SK-N-MC (cell line): ENCODE measurements at regions not wholly inside any gene's neighbourhood (a gene's known extent, or its start where the extent isn't known, plus 50 kb on each side); places are given as distances from the start of the nearest gene placed in this dataset.
A peak's percentile ranks its signal among the peaks of the same experiment; 100 is the strongest.

ENCODE experiments used
- DNase-seq: peaks from one replicate; pipeline ENCODE4 v3.0.0-alpha.2; 2011; ENCODE audit warnings: low read depth, low spot score
- H3K27ac ChIP-seq: fragments of 200-600 bp; sonication (generic); 2 replicates; pipeline ENCODE4 v1.5.1; 2016; ENCODE audit warnings: mixed run types
- H3K36me3 ChIP-seq: fragments of 200-600 bp; sonication (generic); 2 replicates; pipeline ENCODE4 v1.6.1; 2017; ENCODE audit warnings: antibody characterized with exemption, low read length, mixed read lengths; ENCODE audit not compliant: insufficient read depth
- H3K4me3 ChIP-seq: fragments of 200-600 bp; sonication (generic); 2 replicates; pipeline ENCODE4 v1.5.1; 2016
- H3K9ac ChIP-seq: fragments of 200-600 bp; sonication (generic); 2 replicates; pipeline ENCODE4 v1.8.0; 2017; ENCODE audit warnings: mixed run types, mixed read lengths; ENCODE audit not compliant: insufficient read length
- H3K9me3 ChIP-seq: fragments of 200-600 bp; sonication (generic); 2 replicates; pipeline ENCODE4 v1.6.1; 2017; ENCODE audit warnings: low read depth, mild to moderate bottlenecking, antibody characterized with exemption, low read length, moderate library complexity, mixed read lengths
- EZH2 ChIP-seq: fragments of 200-600 bp; sonication (generic); IDR thresholded peaks from one replicate; pipeline ENCODE4 v1.6.1; 2017; ENCODE audit warnings: antibody characterized with exemption
- FOXP2 ChIP-seq: optimal IDR thresholded peaks from 2 replicates; pipeline ENCODE3; 2011; ENCODE audit warnings: mild to moderate bottlenecking, moderate library complexity; ENCODE audit not compliant: insufficient read depth; ENCODE audit errors: extremely low read length, control extremely low read depth
- POLR2AphosphoS5 ChIP-seq: IDR thresholded peaks from 2 replicates; pipeline ENCODE4 v1.6.1; 2012; ENCODE audit warnings: mild to moderate bottlenecking, low read depth, low read length, borderline replicate concordance

DNA sequence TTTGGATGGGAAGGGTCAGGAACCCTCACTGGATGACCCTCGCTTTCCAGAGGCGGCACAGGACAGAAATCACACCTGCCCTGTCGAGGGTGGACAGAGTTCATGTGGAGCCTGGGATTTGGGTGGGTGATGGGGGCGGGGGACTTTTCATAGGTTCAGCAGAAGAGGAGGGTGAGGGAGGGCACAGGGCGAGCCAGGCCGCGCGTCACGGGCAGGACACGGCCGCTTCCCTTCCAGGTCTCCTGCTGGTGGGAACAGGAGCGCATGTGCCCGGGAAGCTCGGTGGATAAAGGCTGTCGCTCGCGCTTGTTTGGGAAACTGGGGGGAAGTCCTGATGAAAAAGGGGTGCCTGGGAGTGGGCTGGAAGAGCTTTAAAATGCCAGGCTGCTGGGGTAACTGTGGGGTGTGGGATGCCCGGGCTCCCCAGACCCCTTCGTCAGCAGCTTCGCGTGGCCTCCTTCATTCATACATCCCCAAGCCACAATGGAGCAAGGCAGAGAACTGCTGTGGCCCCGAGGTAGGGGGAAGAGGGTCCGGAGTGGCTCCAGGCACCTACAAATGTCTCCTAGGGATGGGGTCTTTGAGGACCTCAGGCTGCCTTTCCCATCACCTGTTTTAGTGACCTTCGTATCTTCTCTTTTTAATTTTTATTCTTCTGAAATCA is 102.2 kb downstream of the DACT2 start:
- no peaks in the 10 kb centered on the region for H3K36me3 ChIP-seq
- no peak overlapping the region for H3K27ac ChIP-seq
- H3K9ac ChIP-seq: no peak overlapping the region
- no peak overlapping the region for H3K4me3 ChIP-seq
- no peak for DNase-seq
- no peaks in the 10 kb centered on the region for H3K9me3 ChIP-seq
- TF ChIP-seq EZH2: no peak
- TF ChIP-seq FOXP2: no peak
- TF ChIP-seq POLR2AphosphoS5: no peak

DNA sequence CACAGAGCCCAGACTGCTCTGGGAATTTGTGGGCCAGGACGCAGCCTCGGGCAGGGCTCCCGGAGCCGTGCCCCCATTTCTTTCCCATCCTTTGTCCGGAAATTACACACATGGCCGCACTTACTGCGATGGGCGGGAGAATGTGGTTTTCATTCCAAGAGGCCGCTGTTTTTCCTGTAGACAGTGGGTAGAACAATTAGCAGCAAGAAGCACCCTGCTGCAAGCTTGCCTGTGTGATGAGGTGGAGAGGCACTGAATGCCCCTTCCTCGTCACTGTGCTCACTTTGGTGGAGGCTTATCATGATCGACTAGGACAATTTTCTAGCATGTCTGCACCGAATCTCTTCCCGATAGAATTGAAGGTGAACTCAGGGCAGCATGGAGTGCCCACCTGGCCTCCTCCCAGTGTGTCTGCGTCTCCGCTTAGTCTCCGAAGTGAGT is 102.8 kb downstream of the DACT2 start:
- H3K27ac ChIP-seq: no peak overlapping the region
- peak overlapping the region; percentile 20; the same call in 1 of the 2 replicates for H3K4me3 ChIP-seq
- no peaks in the 10 kb centered on the region for H3K36me3 ChIP-seq
- no peak for TF ChIP-seq EZH2
- no peak for TF ChIP-seq FOXP2
- no peak for TF ChIP-seq POLR2AphosphoS5
- H3K9me3 ChIP-seq: no peaks in the 10 kb centered on the region
- no peak for DNase-seq
- no peak overlapping the region for H3K9ac ChIP-seq

DNA sequence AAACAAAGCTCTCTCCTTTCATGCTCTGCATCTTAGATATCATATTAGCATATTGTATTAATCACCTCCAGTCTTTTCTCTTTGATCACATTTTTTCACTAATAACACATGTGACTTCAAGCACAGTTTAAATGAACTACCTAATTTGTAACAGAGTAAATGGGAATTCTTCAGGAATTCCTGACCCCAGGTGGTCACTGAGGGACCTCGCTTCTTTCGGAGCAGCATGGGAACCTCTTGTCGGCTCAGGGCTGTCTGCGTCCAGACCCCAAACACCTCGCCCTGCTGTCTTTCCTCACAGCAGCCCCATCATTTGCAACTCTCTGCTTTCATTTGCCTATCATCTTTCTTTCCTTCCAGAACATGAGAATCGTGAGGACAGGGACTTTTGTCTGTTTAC is 103.5 kb downstream of the DACT2 start:
- no peak for TF ChIP-seq POLR2AphosphoS5
- TF ChIP-seq EZH2: no peak
- TF ChIP-seq FOXP2: no peak

DNA sequence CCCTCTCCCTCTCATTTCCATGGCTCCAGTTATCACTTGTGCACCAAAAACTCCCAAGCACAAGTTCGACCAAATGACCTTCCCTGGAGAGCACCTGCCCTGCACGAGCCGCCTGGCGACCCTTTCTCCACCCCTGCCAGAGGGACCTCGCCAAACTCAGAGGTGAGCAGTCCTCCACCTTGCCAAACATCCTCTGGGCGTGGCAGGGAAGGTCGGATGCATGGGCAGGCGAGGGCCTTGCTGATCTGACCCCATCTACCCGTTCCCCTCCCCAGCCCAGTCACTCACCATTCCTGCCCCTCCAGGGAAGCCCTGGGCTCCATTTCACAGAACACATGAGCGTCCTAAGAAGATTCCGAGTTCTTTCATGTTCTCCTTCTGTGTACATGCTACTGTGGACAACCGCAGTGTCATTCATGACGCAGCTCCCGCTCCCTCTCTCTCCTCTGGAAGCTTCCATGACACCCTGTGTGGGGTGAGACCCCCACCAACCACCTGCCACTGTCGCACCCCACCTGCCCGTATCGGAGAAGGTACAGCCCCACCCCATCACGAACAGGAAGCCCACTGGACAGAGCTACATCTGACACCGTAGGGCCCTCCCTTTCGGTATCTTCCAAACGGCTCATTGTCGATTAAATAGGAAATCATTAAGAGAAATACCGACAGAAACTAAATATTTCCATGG is 104.3 kb downstream of the DACT2 start:
- no peak overlapping the region for H3K9ac ChIP-seq
- H3K27ac ChIP-seq: no peak overlapping the region
- no peak for TF ChIP-seq POLR2AphosphoS5
- TF ChIP-seq EZH2: no peak
- no peak for TF ChIP-seq FOXP2
- H3K9me3 ChIP-seq: no peaks in the 10 kb centered on the region
- H3K36me3 ChIP-seq: no peaks in the 10 kb centered on the region
- H3K4me3 ChIP-seq: no peak overlapping the region
- no peak for DNase-seq

More for the DNA sequence above, 103.5 kb downstream of the DACT2 start:
- no peak overlapping the region for H3K9ac ChIP-seq
- H3K9me3 ChIP-seq: no peaks in the 10 kb centered on the region
- no peak overlapping the region for H3K4me3 ChIP-seq
- H3K27ac ChIP-seq: no peak overlapping the region
- no peak for DNase-seq
- no peaks in the 10 kb centered on the region for H3K36me3 ChIP-seq

DNA sequence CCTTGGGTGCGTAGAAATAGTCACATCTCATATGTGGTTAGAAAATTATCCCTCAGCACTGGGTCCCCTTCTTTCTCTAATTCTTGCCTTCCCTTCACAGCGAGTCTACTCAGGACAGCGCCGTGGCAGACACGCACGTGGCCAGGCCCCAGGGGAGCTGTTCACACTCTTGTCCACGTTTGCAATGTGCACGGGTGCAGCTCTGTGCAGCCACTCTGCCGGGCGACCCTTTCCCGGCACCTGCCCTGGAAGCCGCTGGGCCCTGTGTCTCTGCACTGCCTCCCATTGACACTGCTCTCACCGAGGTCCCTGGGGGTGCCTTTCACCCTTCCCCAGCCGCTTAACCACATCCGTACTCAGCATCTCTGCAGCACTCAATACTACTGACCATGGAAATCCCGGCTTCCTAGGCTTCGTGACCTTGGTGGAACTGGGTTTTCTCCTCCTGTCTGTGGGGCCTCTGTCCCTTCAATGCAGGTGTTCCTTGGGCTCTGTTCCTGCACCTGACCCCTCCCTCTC is 104.9 kb downstream of the DACT2 start:
- H3K9ac ChIP-seq: no peak overlapping the region
- TF ChIP-seq EZH2 (no peak), FOXP2 (no peak), POLR2AphosphoS5 (no peak)
- no peak overlapping the region for H3K4me3 ChIP-seq
- no peak for DNase-seq
- H3K9me3 ChIP-seq: no peaks in the 10 kb centered on the region
- no peaks in the 10 kb centered on the region for H3K36me3 ChIP-seq
- no peak overlapping the region for H3K27ac ChIP-seq

DNA sequence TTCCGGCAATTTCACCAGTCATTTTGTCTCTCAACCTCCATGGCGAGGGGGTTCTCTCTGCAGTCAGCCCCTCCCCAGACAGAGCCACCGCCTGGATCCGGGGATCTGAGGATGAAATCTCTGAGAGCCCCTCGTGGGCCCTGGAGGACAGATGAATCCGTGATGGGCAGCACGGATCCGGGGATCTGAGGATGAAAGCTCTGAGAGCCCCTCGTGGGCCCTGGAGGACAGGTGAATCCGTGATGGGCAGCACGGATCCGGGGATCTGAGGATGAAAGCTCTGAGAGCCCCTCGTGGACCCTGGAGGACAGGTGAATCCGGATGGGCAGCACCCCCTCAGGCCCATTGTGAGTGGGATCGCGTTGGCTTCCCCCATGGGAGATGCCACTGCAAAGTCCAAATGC is 106.5 kb downstream of the DACT2 start:
- TF ChIP-seq POLR2AphosphoS5: no peak
- no peak for TF ChIP-seq FOXP2
- TF ChIP-seq EZH2: no peak
- no peaks in the 10 kb centered on the region for H3K36me3 ChIP-seq
- no peaks in the 10 kb centered on the region for H3K9me3 ChIP-seq
- DNase-seq: no peak
- H3K27ac ChIP-seq: no peak overlapping the region
- H3K9ac ChIP-seq: no peak overlapping the region
- H3K4me3 ChIP-seq: no peak overlapping the region

DNA sequence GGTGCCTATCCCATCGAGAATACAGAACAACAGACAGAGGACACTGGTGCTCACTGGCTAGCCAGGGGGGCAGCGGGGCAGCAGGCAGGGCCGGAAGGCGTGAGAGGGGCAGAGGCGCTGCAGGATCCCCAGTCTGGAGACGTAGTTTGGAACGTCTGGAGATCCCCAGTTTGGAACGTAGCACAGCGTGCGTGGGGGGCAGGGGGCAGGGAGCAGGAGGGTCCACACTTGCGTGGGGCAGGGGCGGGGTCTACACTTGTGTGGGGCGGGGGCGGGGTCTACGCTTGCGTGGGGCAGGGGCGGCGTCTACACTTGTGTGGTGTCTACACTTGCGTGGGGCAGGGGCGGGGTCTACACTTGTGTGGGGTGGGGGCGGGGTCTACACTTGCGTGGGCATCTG is 107.2 kb downstream of the DACT2 start:
- TF ChIP-seq EZH2: no peak
- no peak for TF ChIP-seq POLR2AphosphoS5
- TF ChIP-seq FOXP2: no peak
- no peaks in the 10 kb centered on the region for H3K36me3 ChIP-seq

DNA sequence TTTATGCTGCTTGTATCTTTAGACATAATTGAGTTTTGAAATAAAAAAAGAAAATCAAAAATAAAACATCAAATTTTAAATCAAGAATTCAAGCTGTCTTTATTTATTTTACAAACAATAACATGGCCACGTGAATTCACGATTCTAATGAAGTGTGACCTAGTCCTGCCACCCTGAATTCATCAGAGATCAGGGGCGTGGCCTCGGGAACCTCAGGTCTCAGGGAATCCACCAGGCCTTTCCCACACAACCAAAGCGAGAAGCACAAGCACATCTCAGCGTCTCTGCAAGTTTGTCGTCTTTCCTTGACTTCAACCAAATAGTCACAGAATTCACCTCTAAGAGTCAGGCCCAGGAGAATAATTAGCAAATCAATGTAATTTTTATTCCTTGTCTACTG is 107.9 kb downstream of the DACT2 start:
- no peak overlapping the region for H3K27ac ChIP-seq
- no peaks in the 10 kb centered on the region for H3K36me3 ChIP-seq
- TF ChIP-seq POLR2AphosphoS5 (no peak), EZH2 (no peak), FOXP2 (no peak)
- no peak overlapping the region for H3K4me3 ChIP-seq
- no peak overlapping the region for H3K9ac ChIP-seq
- no peaks in the 10 kb centered on the region for H3K9me3 ChIP-seq
- DNase-seq: no peak

More for the DNA sequence above, 107.2 kb downstream of the DACT2 start:
- Histone ChIP-seq H3K27ac (no peak overlapping the region), H3K9me3 (no peaks in the 10 kb centered on the region), H3K9ac (no peak overlapping the region), H3K4me3 (no peak overlapping the region)
- no peak for DNase-seq
